GM12864 (cell line): ENCODE measurements at regions not wholly inside any gene's neighbourhood (a gene's known extent, or its start where the extent isn't known, plus 50 kb on each side); places are given as distances from the start of the nearest gene placed in this dataset.

Experiments
- DNase-seq: peaks from one replicate; pipeline ENCODE4 v3.0.0-alpha.2; 2011; ENCODE audit warnings: low read depth
- H3K4me3 ChIP-seq: 2 replicates; pipeline ENCODE4 v1.5.1; 2011; ENCODE audit warnings: mild to moderate bottlenecking, low read depth, low read length, control low read depth
- TF ChIP-seq, protein P1 (sequence below): IDR thresholded peaks from 2 replicates; pipeline ENCODE4 v1.5.1; 2011; ENCODE audit warnings: low read depth, mild to moderate bottlenecking, moderate library complexity, low read length, control low read depth, inconsistent platforms; ENCODE audit errors: missing control alignments

DNA sequence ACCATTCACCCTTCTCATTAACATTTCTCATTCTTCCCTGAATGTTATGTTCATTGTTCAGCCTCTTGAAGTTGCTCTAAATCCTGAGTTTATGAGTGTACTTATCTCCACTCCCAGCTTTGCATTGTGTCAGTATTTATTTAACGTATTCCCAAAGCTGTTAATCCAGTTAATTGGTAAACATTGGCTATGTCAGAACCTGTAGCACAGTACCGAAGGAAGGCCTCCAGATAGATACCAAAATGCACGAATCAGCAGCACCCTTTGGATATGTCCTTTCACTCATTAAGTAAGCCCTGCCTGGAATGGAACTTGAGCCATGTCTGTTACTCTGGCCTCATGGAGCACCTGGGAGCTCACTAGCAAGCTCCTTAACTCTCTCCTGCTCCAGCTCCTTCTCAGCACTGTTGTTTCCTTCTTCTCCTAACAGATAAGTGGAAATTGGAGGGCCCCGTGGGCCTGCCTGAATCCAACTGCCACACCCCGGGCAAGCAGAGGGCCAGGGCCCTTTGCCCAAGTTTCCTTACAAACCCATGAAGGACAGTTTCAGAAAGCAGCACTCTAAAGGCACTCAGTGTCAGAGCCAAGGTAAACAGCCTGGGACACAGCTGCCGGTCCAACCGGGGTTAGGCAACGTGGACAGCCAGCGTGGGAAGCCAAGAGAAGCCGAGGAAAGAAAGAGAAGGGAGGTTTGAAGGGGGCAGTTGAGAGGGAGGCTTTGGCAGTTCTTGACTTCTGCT lies 155.0 kb upstream of the SERP2 start:
- no peak overlapping the region for H3K4me3 ChIP-seq
- DNase-seq = no peak
- TF ChIP-seq, protein P1, sequence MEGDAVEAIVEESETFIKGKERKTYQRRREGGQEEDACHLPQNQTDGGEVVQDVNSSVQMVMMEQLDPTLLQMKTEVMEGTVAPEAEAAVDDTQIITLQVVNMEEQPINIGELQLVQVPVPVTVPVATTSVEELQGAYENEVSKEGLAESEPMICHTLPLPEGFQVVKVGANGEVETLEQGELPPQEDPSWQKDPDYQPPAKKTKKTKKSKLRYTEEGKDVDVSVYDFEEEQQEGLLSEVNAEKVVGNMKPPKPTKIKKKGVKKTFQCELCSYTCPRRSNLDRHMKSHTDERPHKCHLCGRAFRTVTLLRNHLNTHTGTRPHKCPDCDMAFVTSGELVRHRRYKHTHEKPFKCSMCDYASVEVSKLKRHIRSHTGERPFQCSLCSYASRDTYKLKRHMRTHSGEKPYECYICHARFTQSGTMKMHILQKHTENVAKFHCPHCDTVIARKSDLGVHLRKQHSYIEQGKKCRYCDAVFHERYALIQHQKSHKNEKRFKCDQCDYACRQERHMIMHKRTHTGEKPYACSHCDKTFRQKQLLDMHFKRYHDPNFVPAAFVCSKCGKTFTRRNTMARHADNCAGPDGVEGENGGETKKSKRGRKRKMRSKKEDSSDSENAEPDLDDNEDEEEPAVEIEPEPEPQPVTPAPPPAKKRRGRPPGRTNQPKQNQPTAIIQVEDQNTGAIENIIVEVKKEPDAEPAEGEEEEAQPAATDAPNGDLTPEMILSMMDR = no peak

- H3K4me3 ChIP-seq = no peak overlapping the region
- TF ChIP-seq, protein P1 = no peak
- no peak for DNase-seq
Measured at GRCh38 chr13:44219577-44220548, 153.8 kb upstream of the SERP2 start.

- H3K4me3 ChIP-seq = no peak overlapping the region
- TF ChIP-seq, protein P1 = no peak
- DNase-seq = no peak
Measured at GRCh38 chr13:44220948-44221347, 152.7 kb upstream of the SERP2 start.

DNA sequence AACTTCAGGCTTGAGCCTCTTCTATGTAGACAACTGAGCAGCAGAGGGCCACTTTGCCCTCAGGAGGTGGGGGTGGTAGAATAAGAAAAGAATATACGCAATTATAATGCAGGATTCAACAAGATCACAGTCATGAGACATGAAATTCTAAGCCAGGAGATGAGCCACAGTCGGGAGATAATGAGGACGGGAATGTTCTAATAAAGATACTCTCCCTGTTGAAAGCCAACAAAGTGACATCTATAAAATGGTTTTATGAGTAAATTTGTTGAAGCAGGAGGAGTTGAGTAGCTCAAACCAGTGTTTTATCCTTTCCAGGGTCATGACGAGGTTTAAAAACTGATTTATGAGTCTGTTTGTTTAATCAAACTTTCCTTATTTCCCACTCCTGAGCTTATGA lies 152.0 kb upstream of the SERP2 start:
- TF ChIP-seq, protein P1 = no peak
- DNase-seq = no peak

DNA sequence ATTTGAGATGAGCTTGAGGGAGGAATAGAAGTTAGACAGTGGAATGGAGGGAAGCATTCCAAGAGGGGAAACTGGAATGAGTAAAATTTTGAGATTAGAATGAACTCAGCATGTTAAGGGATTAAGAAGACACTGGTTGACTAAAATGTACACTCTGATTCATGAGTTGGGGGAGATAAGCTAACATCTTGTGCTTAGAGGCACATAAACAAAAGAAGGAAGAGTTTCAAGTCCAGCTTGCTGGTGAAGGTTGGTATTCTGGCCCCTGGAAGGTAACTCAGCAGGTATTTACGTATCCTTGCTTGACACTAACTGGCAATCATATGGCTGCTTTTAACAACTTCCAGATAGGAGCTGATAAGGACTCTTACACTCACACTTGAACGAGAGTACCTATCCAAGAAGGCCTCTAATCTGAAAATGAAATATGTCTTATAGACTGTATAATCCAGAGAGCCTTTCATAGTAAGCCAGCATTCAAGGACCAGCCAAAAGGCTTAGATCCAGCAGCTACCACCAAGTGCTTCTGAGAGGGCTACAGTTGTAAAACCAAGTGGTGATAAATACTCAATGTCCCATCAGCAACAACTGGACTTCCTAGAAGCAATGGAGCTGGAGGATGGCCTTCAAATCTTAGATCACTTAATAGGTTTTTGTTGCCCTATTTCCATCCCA lies 149.7 kb upstream of the SERP2 start:
- TF ChIP-seq, protein P1 = no peak
- DNase-seq = no peak
- no peak overlapping the region for H3K4me3 ChIP-seq

More for the DNA sequence above, 152.0 kb upstream of the SERP2 start:
- H3K4me3 ChIP-seq = no peak overlapping the region

- H3K4me3 ChIP-seq = no peak overlapping the region
- TF ChIP-seq, protein P1 = no peak
- DNase-seq = no peak
Measured at GRCh38 chr13:44224450-44225149, 149.0 kb upstream of the SERP2 start.
